Kidney epithelial cell (primary cell): ENCODE measurements at regions not wholly inside any gene's neighbourhood (a gene's known extent, or its start where the extent isn't known, plus 50 kb on each side); places are given as distances from the start of the nearest gene placed in this dataset.
"Not testable (repeated sequence)": the region's sequence is repeated elsewhere in the genome, so short reads cannot be mapped to it uniquely, and the experiment has no call there.

ENCODE experiments used
- DNase-seq: peaks from one replicate; pipeline ENCODE4 v3.0.0-alpha.2; 2010; ENCODE audit warnings: low read depth
- H3K27me3 ChIP-seq: 2 replicates; pipeline ENCODE4 v1.6.0; 2011; ENCODE audit warnings: low read length; ENCODE audit not compliant: control insufficient read depth, insufficient read depth
- H3K36me3 ChIP-seq: 2 replicates; pipeline ENCODE4 v1.5.1; 2011; ENCODE audit warnings: low read length; ENCODE audit not compliant: control insufficient read depth, insufficient read depth
- H3K4me3 ChIP-seq: 2 replicates; pipeline ENCODE4 v1.5.1; 2011; ENCODE audit warnings: low read depth, mild to moderate bottlenecking, control low read depth, low read length

DNA sequence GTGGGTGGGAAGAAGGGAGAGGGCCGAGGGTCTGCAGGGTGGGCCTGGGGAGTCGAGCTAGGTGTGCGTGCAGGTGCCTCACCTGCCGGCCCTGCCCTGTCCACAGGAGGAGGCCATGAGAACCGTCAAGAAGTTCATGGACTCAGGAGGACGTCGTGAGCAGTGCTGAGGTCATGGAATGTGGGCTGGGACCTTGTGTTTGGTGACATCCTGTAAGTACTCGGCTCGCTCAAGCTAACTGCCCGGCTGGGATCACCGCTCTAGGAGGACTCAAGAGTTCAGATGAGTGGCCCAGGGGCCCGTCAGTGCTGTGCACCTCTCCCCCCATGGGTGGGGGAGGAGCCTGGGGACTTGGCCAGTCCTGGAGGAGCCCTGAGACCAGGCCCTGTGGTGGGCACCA lies 4444.0 kb upstream of the TPTE start:
- not testable (repeated sequence) for H3K36me3 ChIP-seq, DNase-seq, H3K4me3 ChIP-seq, H3K27me3 ChIP-seq

DNA sequence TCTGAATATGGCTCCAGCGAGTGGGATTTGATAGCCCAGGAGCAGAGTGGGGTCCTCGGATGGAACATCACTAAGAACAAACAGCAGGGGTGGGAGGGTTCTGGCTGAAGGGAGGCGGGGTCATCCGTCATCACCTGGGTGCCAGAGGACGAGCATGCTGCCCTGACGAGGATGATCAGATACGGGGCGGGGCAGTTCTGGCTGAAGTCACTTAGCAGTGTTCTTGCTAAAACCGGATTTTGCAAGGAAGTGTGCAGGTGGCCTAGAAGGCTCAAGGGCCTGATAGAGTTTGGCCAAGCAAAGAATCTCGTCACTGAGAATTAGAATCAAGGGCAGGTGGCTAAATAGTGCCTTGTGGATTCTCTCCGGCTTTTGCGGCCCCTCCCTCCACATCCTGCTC lies 4442.5 kb upstream of the TPTE start:
- not testable (repeated sequence) for DNase-seq, H3K36me3 ChIP-seq, H3K4me3 ChIP-seq, H3K27me3 ChIP-seq

DNA sequence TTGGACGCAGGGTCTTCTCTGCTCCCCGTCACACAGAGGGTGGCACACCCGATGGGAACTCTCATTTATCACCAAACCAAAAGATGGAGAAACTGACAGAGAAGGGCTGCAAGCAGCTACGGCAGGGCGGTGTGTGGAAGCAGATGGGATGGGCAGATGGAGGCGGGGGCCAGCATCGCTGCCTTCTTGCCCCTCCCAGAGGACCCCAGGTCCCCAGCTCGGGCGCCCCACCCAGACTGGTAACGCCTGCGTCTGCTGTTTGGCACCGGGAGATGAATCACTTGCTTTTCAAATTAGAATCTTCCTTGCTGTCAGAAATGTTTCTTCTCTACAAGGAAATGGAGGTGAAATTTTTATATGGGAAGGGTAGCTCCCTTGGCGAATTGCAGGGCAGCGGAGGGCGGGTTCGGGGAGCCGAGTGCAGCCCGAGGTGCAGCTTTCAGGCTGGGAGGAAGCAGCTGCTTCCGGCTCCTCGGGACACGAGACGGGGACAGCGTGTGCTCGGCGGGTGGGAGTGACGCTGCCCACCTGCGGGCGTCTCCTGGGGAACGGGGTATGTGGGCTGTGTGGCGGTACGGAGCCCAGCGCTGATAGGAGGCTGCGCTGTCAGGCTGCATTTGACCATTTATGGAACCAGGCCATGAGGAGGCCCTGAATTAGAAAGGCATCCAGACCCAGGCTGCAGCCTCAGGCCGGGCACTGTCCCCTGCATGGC lies 4440.3 kb upstream of the TPTE start:
- not testable (repeated sequence) for H3K36me3 ChIP-seq, DNase-seq, H3K4me3 ChIP-seq, H3K27me3 ChIP-seq

DNA sequence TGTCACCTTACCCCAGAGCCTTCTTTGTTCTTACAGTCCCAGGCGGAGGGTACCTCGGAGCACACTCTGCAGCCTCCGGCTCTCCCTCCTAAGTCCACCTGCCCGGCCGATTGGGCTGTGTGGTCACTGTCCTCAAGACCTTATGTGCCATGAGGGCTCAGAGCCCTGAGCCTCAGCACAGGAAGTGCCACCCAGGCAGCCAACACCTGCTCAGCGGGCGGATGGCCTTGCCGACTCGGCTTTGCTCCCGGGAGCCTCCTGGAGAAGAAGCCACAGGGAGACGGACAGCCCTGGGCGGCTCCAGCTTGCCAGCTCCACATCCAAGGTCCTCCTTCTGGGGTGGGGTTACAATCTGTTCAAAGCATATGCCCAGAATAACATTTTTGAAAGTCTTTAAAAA lies 4439.2 kb upstream of the TPTE start:
- DNase-seq, H3K27me3 ChIP-seq, H3K36me3 ChIP-seq, H3K4me3 ChIP-seq: not testable (repeated sequence)

DNA sequence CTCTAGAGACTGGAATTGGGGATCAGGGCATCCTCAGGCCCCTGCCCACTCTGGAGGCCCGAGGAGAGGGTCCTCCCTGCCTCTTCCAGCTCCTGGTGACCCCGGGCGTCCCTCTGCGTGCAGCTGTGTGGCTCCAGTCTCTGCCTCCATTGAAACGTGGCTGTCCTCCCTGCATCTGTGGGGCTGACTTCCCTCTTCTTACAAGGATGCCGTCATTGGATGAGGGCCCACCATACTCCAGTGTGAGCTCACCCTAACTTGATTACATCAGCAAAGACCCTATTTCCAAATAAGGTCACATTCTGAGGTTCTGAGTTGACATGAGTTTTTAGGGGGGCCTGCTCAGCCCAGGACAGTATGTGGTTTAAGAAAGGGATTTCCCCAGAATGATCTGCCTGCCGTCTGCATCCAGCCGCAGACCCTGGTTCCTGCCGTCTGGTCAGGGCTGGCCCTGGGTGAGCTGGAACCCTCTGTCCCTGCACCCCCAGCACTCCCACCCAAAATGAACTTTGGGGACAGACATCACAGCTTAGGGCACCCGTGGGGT lies 4437.7 kb upstream of the TPTE start:
- H3K36me3 ChIP-seq, DNase-seq, H3K4me3 ChIP-seq: not testable (repeated sequence)

DNA sequence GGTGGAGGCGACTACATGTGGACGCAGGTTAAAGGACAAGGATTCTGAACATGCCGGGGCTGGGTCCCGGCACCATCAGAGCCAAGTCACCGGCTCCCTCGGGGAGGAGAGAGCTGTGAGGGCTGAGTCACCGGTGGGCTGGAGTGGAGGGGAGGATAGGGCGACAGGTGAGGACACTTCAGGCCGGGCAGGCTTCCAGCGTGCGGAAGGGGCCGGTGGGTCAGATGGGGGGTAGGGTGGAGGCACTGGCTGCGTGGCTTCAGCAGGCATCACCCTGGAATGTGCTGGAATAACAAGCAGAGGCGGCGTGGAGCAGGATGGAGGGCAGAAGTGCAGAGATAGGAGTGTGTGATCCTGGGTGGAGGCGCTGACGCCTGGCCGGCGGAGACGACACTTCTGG lies 4435.3 kb upstream of the TPTE start:
- not testable (repeated sequence) for DNase-seq, H3K27me3 ChIP-seq, H3K4me3 ChIP-seq, H3K36me3 ChIP-seq

More for the DNA sequence above, 4437.7 kb upstream of the TPTE start:
- not testable (repeated sequence) for H3K27me3 ChIP-seq

DNA sequence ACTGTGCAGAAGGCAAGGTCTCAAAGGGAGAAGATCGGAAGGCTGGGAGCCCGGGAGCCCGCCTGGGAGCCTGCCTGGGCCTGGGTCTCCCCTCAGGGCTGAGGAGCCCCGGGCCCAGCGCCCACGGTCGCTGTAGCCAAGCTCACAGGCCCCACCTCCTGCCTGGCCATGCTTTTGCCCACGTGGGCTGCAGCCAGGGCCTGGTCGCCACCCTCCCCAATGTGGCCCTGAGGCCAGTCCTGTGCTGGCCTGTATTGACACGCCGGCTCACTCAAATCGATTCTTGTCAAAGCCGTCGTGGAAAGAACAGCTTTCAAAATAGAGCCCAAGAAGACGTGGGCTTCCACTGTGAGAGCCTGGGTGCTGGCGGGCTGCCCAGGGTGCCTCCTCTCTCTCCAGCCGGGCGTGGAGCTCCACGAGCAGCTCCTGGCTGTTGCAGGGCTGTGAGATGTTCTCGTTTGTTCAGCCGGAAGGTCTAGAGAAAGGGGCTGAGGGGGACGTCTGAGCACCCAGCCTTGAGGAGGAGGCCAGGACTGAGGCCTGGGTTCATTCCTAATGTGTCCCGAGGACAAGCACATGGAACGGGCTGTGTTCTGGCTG lies 4433.7 kb upstream of the TPTE start:
- H3K27me3 ChIP-seq, DNase-seq, H3K36me3 ChIP-seq, H3K4me3 ChIP-seq: not testable (repeated sequence)

DNA sequence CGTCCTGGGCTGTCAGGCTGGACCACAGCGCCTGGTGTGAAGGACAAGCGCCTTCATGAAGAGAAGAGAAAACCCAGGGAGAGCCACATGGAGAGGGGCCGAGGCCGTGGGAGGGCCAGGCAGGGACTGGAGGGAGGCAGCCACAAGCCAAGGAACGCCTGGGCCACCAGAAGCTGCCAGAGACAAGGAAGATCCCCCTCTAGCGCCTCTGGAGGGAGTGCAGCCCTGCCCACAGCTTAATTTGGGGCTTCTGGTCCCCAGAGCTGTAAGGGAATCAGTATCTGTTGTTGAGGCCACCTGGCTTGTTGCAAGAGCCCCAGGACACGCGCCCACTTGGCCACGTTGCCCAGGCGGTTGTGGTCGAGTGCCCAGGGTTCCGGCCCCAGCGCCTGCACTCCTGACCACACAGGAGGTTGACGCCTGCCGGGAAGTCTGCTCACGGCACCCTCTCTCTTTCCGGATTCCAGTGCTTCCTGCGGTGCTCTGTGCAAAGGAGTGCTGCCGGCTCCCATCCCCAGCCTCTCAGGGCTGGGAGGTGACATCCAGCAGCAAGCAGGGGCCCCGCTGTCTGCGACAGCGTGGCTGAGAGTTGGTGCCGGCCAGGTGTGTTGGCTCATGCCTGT lies 4431.0 kb upstream of the TPTE start:
- DNase-seq, H3K27me3 ChIP-seq, H3K4me3 ChIP-seq, H3K36me3 ChIP-seq: not testable (repeated sequence)

DNA sequence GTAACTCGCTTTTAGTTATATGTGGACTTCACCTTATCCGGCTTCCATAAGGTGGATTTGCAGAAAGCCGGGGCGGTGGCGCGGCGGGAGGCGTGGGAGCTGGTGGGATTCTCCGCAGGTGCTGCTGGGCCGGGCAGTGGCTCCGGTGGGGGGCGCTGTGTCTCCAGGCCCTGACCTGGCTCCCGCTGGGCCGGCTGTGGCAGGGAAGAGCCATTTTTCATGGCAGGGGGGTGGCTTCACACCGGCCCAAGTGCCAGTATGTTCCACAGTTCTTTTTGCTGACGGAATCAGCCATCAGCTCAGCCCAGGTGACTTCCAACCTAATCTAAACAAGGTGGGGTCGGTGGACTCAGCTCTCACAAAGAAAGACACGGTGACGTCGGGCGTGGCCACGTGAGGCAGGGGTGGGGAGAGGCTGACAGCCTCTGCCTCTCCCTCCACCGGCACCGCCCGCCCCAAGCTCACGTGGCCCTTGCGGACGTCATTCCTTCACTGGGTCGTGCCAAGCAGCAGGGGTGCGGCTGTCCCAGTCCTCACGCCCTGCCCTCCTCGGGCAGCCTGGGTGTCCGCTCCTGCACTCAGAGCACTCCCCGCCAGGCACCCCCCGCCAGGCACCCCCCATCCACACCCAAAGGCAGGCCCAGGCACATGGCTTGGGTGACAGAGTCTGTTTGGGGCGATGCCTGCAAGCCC lies 4429.9 kb upstream of the TPTE start:
- not testable (repeated sequence) for H3K27me3 ChIP-seq, H3K4me3 ChIP-seq, DNase-seq, H3K36me3 ChIP-seq

DNA sequence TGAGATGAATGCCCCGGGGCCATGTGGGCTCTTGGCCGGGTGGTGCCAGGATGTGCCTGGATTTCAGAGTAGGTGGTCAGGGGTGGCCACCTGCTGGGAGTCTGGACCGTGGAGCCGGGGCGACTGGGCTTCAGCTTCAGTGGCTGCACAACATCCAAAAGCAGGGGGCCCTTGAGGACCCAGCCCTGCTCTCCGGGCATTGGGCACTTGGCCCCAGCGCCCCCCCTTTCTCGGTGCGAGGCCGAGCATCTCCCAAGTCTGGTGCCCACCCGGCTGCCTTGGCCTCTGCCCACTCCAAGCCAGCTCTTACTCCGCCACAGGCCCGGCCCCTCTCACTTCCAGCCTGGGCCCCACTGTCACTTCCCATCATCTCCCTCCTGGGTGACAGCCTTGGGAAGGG lies 4429.0 kb upstream of the TPTE start:
- not testable (repeated sequence) for H3K4me3 ChIP-seq, H3K27me3 ChIP-seq, H3K36me3 ChIP-seq, DNase-seq

DNA sequence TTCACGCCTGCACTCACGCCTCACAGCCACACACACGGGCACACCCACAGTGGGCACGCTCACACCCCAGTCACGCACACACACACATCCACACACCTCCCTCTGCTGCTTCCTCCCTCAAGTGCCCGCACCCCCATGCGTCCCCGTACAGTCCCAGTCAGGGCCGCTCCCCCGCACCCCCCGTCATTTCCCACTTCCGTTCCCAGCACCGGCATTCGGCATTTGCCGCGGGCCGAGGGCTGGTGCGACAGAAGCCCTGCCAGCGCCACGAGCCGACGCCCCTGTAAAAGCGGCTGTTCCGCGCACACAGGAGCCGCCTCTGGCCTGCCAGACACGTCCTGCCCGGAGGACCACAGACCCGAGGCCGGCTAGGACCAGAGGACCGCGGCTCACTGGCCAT lies 4428.0 kb upstream of the TPTE start:
- not testable (repeated sequence) for H3K4me3 ChIP-seq, H3K36me3 ChIP-seq, H3K27me3 ChIP-seq, DNase-seq

DNA sequence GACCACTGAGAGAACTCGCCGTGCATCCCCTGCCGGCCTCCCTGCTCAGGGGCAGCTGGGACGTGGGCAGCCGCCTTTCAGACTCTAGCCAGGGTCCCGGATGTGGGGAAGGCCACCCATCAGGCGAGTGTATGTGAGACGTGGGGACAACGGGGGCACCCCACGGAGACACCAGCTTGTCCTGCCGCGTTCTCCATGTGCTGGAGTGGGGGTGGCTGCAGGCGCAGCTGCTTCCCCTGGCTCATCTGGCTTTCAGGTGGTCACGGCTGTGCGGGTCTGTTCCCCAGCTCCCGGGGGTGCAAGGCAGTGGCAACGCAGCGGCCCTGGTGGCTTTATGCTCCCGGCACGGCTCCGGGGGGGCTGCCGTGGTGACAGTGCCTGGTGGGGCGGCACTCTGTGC lies 4427.5 kb upstream of the TPTE start:
- H3K27me3 ChIP-seq, DNase-seq, H3K4me3 ChIP-seq, H3K36me3 ChIP-seq: not testable (repeated sequence)

DNA sequence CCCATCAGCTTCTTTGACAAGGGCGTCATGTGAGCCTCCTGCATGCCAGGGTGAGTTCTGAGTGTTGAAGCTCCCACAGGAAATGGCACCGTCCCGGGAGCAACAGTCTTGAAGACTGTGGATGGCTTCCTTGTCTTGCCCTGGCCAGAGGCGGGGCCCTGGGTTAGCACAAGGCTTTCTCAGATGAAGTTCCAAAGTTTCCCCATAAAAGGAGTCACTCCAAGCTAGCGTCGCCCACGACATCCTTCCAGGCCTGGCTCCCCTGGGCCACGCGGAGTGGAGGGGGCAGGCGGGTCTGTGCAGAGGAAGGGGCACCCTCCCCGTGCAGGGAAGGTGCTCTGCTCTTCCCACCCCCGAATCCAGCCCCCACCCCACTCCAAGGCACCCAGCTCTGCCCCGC lies 4426.1 kb upstream of the TPTE start:
- H3K36me3 ChIP-seq, H3K27me3 ChIP-seq, DNase-seq, H3K4me3 ChIP-seq: not testable (repeated sequence)

DNA sequence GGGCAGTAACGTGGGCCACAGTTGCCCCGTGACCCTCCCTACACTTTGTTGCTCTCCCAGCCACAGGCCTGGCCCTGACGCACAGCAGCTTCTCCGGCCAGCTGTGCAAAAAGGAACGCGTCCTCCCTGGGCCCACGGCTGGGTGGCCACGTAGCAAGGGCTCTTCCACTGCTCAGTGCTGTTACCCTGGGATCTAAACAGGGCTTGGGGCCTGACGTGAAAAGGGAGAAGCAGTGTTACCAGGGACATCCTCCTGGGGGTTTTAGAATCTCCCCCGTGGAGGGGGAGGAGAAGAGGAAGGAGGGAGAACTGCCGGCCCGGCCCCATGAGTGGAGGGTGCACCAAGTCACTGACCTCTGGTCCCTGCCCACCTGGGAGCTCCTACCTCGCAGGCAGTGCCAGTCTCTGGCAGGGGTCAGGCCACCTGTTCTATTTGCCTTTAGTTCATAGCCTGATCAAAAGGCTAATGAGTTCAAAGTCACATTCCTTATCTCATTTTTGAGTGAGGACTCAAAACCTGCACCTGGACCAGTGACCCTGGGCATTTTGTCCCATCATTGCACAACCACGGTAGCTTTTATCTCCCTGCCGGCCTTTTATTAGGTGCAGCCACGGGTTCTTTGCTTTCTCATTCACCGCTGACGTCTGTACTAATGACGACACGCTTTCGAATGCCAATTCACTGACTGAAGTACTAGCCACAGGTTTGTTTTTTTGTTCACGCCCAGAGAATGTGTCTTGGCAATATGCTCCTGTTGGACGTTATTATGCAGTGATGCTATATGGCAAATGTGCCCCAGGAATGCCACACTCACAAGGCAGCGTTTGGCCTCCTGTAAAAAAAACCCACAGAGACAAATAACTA lies 4424.6 kb upstream of the TPTE start:
- not testable (repeated sequence) for DNase-seq, H3K27me3 ChIP-seq, H3K4me3 ChIP-seq, H3K36me3 ChIP-seq
